NCI-H128 (cell line): ENCODE measurements at regions not wholly inside any gene's neighbourhood (a gene's known extent, or its start where the extent isn't known, plus 50 kb on each side); places are given as distances from the start of the nearest gene placed in this dataset.

Experiments used
- DNase-seq: peaks from one replicate; lab custom pipeline; 2025; ENCODE audit not compliant: unreplicated experiment; lab: John Stamatoyannopoulos, UW

DNA sequence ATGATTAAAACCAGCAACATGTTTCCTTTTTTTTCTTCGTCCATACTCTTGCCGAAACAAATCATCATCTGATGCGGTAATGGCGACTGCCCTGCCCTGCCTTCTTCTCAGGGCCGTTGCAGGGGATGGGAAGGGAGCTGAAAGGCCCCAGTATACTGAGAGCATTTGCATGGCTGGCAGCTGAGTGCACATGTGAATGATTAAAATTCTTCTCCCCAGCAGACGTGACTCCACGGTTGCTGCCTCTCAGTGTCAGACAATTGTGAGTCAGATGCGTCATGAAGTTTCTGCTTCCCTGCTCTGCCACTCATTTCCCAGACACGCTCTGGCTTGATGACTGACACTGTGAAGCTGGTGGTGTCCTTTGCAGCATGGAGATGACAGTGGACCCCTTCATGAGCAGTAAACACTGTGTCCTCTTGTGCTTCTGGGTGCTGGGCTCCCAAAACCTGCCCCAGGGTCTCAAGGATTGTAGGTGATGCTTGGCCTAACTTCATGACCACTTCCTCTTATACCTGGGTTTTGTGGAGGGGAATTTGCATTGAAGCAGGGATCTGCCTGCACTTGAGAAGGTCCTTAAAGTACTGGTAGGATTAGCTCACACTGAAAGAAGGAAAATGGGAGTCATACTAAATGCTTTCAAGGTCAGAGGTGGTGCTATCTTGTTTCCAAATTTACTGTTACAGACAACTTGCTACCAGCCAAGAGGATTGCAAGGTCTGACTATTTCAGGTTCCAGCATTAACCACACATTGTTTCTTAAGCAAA, 222.5 kb upstream of the COPS8 start:
- no peak for DNase-seq

DNA sequence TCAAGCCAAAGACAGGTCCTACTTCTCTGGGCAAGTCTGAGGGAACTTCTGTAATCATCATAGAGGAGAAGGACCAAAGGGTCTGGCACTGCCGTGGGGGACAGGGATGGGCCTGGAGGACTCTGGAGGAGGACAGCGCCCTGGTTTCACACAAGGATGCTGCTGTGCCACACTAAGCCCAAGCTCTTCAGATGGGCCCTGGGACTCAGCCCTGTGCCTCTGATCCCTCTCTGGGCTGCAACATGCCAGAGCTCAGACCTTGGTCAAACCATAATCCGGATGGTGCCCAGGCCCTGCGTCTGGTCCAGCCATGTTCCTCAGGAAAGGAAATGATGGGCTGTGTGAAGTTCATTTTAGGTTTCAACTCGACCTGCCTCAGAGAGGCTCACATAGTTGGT, 222.0 kb upstream of the COPS8 start:
- DNase-seq: no peak

DNA sequence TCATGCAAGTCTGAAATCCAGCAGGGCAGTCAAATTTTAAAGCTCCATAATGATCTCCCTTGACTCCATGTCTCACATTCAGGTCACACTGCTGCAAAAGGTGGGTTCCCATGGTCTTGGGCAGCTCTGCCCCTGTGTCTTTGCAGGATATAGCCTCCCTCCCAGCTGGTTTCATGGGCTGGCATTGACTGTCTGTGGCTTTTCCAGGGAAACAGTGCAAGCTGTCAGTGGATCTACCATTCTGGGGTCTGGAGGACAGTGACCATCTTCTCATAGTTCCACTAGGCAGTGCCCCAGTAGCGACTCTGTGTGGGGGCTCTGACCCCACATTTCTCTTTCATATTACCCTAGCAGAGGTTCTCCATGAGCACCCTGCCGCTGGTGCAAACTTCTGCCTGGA, 220.6 kb upstream of the COPS8 start:
- DNase-seq: no peak

DNA sequence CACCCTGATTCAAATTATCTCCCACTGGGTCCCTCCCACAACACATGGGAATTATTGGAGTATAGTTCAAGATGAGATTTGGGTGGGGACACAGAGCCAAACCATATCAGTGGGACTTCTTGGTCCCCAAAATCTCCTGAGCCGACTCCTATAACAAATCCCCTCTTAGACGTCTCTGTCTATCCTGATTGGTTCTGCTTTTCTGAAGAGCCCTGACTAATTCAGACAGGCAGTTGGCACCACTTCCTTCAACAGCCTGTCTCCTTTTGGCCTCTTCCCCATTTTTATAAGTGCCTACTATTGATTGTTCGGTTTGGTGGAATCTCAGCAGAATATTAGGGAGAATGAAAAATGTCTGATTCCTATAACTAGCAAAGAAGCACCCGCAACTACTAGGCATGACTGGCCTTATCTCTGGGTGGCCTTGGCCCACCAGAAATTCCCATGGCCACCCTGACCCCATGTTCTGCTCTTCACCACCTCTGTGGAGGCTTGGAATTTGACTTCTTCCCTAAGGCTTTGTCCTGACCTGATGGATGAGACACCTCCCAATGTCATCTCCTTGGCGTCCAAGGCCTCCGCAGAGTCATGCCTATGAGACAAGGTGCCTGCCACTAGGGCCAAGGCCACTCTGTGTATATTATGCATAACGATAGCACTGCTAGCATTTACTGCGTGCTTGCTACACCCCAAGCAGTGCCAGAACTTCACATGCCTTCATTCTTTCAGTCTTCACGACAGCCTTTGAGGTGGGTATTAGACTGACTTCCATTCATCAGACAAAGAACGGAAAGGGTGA, 218.9 kb upstream of the COPS8 start:
- no peak for DNase-seq

DNA sequence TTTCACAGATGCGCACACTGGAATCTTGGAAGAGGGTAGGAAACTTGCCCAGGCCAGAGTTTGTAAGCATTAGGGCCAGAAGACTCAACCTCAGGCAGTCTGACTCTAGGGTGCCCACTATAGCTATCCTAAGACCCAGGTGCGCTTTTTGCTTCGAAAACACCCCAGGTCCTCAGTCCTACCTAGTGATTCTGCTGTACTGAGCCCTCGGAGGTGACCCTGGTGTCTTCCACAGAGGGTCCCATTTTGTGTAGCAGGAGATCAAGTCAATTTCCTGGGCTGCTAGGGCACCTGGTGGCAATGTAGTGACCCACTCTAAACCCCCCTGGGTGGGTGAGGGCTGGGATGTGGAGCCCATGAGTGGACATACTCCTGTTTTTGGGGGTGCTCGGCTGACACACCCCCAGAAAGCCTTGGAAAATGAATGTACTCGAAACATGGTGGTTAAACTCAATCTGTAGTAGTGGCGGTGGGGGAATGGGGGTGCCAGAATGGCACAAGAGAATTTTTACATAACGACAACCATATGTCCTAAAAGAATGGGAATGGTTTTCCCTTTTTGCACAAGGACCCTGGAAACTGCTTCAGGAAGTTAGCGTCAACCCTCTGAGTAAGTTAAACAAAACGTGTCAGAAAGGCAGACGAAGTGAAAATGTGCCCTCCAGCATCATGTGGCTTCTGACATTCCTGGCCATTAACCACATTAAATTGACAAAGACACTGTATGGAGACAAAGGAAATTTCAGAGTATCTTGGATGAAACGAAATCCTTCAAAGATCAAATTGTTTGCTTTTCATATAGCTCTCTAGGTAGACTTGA, 218.0 kb upstream of the COPS8 start:
- no peak for DNase-seq

DNA sequence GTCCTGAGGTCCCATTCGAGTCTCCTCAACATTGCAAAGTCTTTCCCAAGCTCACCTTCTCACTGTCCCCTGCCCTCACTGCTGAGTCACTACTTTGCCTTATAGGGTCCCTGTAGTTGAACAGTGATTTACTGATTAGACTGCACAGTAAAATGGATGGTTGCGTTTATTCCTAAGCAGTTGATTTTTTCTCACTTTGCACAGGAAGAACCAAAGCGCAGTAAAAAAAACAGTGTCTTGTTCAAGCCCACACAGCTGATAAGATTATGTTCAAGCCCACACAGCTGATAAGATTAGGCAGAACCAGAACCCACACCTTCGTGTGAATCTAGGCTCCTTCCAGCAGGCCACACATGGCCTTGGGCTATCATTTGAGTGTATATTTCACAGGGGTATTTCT, 215.3 kb upstream of the COPS8 start:
- DNase-seq: no peak

DNA sequence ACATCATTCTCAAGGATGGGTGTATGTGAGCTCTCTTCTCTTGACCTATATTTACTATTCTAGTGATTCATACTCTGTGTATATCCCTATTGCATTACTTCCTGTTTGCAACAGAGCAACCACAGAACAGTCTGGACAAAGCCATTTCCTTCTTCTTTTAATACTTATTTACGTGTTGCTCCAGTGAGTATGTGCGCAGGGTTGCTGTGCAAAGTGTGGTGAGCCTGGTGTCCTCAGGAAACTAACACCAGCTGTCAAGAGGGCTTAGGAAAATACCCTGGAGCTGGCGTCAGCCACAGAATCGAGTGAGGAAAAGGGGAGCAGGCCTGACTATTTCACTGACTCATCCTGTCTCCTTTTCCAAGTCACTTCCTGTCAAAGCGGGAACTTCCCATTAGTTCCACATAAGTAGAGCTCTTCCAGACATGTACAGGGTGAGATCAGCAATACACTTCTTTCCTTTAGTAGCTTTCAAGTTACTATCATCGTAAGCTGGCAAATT, 214.1 kb upstream of the COPS8 start:
- DNase-seq: no peak

DNA sequence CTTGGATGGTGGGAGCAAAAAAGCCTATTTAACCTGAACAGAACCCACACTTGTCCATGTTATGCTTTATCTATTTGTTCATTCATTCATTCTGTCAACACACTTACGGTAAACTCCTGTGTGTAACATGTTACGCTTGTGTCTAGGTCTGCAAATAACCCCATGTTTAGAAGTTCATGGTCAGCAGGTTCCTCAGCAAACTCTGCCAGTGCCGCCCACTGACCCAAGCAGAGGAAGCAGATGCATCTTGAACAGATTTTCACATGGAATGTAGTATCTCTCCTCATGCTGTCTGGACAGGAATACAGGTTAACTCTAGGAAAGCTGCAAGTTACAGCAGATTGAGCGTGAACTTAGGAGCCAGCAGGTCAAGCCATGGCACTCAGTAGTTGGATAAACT, 213.7 kb upstream of the COPS8 start:
- no peak for DNase-seq

DNA sequence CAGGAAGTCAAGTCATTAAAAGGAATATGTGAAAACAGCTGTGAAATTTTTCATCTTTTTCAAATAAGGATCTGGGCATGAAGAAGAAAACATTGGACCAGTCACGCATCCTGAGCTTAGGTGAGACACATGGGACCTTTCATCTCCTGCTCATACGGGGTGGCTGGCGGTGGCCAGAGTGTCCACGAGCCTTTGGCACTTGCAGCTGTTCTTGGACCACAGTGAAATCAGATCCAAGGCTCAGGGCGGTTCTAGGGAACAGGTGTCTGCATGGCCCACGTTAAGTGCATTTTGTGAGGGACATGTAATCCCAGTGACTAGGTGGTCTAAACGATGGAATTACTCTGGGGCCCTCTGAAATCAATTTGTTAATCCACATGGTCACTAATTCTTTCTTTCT, 212.7 kb upstream of the COPS8 start:
- no peak for DNase-seq

DNA sequence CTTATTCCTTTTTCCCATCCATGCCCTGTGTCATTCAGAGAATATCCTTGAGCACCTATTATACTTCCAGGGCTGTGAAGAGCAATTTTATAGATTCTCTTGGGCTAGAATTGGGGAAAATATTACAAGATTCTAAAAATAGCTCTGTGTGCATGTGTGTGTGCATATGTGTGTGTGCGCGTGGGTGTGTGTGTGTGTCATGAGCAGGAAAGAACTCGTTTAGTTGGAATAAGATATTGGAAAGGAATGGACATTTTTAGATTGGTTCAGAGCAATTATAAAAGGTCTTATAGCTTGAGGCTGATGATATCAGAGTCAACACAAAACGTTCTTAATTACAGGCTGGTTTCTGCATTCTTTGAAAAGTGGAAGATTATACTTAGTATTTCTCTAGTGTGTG, 212.1 kb upstream of the COPS8 start:
- DNase-seq: no peak

DNA sequence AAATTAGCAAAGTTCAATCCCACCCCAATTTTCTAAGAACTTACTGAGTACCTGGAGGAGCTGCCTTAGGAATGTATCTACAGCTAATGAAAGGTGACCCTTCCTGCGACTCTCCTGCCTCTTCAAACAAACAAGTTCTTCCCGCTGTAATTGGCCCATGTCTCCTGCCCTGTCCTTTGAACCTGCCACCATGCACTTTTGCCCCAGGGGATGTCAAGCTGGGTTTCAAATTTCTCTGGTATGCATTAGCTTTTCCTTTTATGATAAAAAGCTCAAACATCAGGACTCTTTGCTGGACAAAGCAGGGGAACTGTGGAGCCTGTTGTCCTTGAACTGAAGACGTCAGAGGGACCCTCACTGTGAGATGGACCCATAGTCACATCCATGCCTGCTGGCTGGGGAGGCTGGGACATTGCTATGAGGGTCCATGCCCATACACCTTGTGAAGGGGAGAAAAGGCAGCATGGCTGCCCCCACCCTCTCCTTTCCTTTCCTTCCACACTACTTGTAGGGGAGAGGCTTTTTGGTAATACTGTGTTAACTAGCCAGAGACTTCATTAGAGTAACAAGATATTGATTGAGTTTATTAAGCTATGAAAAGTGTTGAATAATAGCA, 210.7 kb upstream of the COPS8 start:
- no peak for DNase-seq

DNA sequence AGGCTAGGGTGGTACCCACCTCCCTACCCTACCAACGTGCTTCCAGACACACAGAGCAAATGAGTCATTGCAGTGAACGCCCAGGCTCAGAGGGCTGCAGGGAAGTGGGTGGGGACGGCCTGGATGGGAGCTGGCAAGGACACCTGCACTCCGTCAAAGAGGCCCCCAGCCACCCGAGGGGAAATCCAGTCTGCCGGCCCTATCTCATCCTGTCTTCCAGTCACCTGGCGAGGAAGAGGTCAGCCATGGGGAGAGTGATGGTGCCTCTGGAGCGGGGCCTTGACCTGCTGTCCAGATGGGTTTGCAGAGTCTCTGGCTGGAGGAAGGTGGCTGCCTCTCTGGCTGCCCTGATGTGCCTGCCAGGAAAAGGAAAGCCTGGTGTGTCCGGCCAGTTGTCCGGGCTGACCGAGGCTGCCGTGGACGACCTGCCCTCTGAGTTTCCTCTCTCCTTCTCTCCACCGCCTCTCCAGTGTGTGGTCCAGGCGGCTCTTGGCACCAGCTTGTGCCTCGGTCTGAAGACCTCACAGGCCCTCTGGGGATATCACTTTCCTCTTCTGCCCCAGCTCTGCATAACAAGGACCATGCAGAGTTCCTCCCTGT, 209.7 kb upstream of the COPS8 start:
- DNase-seq: no peak

DNA sequence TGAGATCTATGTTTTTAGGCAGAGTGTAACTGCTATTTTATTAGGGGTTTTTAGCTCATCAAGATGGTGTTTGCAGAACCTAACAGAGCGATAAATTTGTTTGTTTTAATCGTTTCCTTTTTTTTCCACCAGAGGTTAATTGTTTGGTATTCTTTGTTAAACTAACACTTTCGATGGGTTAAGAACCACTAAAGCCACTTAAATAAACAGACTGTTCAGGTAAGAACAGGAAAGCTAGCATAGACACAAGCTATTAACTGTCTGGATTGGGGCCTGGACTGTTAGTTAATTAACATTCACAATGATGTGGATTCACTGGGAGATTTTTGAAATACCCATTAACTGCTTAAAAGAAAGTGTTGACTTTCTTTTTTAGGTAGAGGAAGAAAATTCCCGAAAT, 209.0 kb upstream of the COPS8 start:
- DNase-seq: no peak

DNA sequence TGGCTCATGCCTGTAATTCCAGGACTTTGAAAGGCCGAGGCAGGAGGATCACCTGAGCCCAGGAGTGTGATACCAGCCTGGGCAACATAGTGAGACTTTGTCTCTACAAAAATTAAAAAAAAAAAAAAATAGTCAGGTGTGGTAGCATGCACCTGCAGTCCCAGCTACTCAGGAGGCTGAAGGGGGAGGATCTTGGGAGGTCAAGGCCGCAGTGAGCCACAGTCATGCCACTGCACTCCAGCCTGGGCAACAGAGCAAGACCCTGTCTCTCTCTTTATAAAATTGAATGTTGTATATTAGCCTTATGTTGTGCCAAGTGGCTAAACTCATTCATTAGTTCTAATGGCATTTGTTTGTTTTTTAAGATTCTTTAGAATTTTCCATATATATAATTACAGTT, 207.7 kb upstream of the COPS8 start:
- DNase-seq: no peak

DNA sequence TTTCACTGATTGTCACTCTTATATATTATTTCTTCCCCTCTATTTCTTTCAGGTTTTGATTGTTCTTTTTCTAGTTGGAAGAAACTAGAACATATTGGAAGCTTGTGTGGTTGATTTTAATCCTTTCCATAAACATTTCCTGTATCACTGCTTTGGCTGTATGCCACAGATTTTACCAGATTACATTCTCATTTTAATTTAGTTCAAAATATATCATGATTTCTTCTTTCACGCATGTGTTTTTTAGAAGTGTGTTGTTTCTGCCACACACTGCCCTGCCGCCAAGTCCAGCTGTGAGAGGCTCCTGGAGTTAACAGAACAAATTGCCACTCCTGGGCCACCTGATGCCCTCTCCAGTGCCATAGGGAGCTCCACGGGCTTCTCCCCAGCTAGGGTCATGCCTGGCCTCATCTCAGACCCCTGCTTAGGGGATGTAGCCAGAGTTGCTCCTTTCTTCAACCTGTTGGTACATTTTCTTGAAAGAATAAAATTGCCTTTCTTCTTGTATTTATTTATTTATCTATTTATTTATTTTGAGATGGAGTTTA, 206.2 kb upstream of the COPS8 start:
- DNase-seq: no peak

DNA sequence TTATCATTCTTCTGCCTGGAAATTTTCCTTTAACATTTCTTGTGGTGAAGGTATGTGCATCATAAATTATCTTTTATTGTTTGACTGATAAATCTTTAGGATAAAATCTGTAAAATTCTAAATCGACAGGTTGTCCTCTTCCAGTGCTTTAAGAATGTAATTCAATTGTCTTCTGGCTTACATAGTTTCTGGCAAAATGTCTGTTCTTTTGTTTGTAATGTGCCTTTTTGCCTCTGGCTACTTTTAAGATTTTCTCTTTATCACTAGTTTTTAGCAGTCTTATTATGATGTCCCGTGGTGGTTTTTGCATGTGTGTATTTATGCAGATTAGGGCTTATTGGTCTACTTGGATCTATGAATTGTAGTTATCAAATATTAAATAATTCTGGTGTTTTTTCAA, 203.6 kb upstream of the COPS8 start:
- DNase-seq: no peak

DNA sequence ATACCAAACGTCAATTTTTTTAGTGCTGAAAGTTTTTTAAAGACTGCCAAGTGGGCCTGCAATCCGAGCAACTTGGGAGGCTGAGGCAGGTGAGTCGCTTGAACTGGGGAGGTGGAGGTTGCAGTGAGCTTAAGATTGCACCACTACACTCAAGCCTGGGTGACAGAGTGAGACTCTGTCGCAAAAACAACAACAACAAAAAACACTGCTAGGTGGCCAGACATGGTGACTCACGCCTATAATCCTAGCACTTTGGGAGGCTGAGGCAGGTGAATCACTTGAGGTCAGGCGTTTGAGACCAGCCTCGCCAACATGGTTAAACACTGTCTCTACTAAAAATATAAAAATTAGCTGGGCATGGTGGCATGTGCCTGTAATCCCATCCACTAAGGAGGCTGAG, 202.8 kb upstream of the COPS8 start:
- no peak for DNase-seq

DNA sequence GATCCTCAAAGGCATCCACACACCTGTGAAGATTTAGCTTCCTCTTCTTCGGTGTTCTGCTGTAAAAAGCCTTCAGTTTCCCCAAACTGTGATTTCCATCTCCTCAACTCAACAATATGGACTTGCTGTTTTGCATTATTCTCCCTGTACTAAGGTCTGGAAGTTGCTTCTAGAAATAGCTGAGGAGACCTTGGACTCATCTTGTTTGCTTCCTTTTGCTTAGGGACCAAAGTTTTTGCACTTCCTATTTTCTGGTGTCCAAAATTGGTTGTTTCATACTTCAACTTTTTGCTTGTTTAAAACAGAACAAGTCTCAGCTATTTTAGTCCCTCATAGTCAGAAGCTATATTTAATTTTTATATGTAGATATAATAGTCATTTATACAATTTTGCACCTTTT, 201.9 kb upstream of the COPS8 start:
- DNase-seq: no peak

DNA sequence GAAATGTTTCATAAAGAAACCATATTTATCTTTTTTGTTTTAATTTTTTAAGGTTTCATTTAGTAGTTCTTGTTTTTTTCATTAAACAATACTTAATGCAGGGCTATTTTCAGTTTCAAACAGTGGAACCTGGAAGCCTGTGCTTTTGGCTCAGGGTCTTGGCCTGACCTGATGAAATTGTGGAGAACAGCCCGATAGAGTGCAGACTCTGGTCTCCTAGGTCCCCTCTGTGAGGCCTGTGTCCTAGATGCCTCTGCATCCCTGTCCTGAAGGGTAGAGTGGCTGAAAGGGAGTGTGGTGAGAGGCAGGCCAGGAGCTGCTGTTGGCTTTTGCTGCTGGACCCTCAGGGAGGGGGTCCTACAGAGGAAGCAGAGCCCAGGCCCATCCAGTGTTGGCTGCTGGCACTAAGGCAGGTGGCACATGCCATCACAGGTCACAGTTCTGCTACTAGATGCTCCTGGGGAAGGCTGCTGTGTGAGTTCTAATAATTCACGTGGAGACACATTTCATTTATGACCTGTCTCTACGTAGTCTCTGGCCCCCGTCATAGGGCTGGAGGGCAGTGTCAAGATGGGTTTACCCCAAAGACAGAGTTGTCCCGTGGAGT, 201.0 kb upstream of the COPS8 start:
- DNase-seq: no peak

DNA sequence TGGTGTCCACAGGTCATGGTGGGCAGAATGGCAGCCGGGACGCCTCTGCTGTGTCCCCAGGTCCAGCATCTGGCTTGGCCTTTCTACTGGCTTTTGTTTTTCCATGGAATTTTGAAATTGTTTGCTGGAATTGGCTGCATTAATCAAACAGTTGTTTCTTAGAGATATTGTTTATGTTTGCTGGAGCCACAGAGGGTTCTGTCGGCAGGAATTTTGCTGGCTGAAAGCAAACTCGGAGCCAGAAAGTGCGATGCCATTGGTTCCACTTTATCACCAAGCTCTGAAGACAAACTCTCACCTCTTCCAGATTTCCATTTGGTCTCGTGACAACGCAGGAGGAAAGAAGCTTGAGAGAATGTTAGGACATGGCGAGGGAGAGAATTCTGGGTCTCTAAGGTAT, 199.2 kb upstream of the COPS8 start:
- no peak for DNase-seq
